ENCODE measurements at regions not wholly inside any gene's neighbourhood (a gene's known extent, or its start where the extent isn't known, plus 50 kb on each side); places are given as distances from the start of the nearest gene placed in this dataset.

DNA sequence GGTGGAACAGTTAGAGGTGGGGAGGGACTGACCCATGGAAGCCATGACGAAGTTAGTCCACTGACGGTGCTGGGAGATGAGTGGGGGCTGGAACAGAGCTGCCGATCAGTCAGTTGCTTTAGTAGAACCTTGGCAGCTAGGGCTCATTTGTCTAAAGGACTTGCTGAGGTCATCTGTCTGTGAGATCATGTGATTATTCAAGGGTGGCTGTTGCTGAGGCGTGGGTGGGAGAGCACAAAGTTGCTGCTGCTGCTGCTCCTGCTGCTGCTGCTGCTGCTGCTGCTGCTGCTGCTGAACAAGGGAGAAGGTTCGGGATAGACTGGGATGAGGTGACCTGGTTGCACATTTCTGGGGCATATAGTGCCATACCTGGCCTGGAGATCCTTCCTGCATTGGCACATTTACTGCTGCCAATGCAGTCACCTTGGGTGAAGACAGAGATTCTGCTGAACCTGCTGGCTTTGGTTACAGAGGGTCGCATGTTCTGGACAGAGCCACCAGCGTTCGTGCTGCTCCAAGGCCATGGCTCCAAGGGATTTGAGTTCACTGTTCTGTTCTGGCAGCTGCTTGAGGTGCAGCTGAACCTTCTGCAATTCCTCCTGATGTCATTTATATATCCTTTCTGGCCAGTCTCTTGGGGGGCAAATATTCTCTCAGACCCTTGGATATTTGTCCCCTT is 840.5 kb downstream of the HACE1 start:
- no peak for DNase-seq

DNA sequence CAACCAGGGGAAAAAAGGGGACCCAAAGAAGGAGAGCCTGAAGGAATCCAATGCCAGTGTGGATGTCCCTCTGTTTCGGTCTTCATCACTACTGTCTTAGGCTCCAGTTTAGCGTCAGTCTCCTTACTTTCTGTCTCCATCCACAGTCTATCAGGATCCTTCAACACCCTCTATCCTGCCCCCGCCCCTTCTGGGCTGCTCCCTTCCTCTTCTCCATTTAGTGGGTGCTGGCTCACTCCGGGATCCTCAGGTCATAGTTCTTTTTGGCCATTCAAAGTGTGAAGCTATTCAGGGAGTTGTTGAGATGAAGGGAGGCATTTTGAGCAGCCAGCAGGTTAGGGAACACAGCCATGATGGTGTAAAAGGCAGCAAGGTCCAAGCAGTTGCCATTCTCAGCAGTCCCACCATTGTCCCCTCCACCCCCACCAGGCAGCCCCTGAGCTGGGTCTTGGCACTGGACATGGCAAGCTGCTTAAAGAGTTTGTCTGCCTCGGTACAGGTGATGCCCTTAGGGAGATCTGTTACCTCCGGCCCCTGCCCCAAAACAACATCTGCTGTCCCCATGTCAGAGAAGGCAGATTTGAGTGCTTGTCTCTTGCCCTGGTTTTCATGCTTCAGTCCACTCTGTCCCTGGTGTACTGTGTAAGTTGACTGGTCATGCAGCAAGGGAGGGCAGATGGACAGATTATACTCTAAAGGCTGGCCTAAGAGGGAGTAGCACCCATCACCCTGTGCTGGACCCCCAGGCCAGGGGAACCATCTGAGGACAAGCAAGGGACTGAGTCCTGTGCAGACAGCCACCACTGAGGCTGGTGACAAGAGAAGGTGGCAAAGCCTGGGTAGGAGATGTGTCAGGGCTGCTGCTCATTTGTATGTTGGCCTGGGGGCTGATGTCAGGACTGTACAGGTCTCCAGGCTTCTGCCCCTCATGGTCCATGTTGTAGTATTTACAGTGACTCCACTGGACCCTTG is 842.0 kb downstream of the HACE1 start:
- no peak for DNase-seq

DNA sequence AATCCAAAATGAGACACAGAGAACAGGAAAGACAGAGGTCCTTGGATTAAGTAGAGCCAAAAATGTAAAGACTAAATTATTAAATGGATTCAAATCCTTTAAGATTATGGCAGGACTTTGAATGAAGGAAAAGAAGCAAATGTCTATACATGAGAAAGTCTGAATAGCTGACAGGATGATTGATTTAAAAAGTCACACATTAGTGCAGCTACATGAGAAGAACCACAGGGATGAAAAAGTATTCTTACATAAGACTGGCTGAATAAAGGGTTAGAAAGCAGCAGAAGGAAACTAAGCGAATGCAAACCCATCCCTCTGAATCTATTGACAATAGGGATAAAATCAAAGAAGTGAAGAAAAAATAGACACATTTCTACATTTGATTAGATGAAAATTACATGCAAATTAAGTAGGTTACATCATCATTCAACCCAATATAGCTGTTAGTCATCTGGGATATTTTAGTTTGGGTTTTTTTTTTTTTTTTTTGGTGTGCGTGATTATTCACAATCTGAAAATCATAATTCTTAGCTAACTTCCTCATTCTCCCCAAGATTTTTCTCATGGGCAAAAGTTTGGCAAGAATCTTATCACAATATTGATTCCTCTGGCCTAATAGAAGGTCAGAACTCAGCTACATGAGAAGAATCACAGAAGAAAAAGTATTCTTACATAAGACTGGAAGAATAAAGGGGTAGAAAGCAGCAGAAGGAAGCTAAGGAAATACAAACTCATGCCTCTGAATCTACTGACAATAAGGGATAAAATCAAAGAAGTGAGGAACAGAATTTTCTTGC is 845.4 kb downstream of the HACE1 start:
- peak; percentile 77 for DNase-seq

- DNase-seq: no peak
These were observed 846.3 kb downstream of the HACE1 start for GRCh38 chr6:104013312-104013971.

DNA sequence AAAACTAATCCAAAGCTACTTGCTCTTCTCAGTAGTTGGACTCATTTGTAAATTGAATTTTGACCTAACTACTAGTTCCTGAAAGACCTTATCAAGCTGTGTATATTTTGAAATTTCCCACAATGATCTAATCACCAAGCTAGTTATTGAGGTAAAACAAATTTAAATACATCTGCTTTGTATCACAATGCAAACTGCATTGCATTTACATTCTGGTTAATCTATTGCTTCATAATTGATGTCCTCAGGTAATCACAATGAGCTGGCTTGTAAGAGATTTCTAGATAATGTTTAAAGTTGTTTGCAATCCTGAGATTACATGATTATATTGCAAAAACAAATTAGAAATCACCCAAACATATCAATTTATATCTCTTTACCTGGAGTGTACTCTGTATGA is 848.8 kb downstream of the HACE1 start:
- no peak for DNase-seq

- no peak for DNase-seq
These were observed 855.8 kb downstream of the HACE1 start for GRCh38 chr6:104003803-104004516.

DNA sequence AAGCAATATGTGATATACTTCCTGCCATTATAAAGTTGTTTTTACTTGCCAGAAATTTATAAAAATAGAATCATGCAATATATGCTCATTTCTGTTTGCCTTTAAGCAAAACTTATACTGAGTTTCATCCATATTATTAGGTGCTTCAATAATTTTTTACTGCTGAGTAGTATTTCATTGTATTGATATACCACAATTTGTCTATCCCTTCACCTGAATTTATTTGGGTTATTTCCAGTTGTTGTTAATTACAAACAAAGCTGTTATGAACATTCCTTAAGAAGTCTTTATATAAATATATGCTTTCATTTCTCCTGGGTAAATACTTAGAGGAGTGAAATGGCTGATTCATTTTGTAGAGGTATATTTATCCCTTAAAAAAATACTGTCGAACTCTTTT is 864.1 kb downstream of the HACE1 start:
- no peak for DNase-seq

DNA sequence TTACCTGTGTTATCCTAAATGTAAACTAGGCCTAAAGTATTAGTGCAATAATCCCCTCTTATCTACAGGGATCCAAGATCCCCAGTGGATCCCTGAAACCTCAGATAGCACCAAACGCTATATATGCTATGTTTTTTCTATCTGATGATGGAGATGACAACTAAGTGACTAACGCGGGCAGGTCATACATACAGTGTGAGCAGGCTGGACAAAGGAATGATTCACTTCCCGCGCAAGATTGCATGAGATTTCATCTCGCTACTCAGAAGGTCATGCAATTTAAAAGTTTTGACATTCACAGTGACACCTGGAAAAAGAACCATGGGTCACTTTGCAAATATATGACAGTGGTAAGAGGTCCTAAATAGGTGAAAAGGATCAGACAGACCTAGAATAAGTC is 875.9 kb downstream of the HACE1 start:
- no peak for DNase-seq

GRCh38 chr6:103983011-103983410 is 876.7 kb downstream of the HACE1 start:
- no peak for DNase-seq

GRCh38 chr6:103982574-103982973 is 877.1 kb downstream of the HACE1 start:
- DNase-seq: no peak

DNA sequence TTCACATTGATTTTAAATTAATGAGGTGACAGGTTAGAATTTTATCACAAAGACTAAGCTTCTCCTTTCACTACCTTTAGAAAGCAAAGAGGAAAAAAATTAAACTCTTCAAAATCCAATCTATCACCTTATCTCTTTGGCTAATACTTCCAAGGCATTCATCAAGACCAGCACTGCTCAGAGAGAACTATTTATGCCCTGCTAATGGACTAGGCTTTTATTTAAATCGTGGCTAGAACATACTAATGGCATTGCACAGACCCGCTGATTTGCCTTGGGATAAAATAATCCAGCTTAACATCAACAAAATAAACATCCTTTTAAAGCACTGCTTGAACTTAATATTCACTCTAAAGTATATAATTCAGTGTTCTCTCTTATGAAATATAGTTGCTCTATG is 880.4 kb downstream of the HACE1 start:
- DNase-seq: no peak

DNA sequence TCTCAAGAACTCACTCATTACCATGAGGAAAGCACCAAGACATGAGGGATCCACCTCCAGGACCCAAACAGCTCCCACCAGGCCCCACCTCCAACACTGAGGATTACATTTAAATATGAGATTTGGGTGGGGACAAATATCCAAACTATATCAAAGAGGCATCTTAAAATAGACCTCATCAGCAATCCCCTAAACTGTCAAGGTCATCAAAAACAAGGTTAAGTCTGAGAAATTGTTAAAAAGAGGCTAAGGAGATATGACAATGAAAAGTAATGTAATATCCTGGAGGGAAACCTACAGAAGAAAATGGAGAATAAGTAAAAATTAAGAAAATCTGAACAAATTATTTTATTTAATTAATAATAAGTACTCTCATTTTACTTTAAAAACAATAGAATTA is 922.3 kb downstream of the HACE1 start:
- DNase-seq: no peak

- no peak for DNase-seq
These were observed 934.4 kb downstream of the HACE1 start for GRCh38 chr6:103925317-103925716.

DNA sequence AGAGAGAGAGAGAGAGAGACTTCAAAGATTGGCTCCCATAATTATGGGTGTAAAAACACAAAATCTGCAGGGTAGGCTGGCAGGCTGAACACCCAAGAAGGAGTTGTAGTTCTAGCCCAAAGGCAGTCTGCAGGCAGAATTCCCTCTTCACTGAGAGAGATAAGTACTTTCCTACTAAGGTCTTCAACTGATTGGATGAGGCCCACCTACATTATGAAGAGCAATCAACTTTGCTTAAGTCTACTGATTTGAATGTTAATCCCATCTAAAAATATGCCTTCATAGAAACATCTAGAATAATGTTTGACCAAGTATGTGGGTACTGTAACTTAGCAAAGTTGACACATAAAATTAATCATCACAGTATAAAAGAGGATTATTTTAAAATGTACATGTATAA is 949.7 kb downstream of the HACE1 start:
- no peak for DNase-seq

GRCh38 chr6:103908898-103909297 is 950.8 kb downstream of the HACE1 start:
- DNase-seq: no peak

GRCh38 chr6:103895136-103895535 is 964.6 kb downstream of the HACE1 start:
- no peak for DNase-seq

GRCh38 chr6:103893141-103893581 is 966.6 kb downstream of the HACE1 start:
- DNase-seq: no peak

DNA sequence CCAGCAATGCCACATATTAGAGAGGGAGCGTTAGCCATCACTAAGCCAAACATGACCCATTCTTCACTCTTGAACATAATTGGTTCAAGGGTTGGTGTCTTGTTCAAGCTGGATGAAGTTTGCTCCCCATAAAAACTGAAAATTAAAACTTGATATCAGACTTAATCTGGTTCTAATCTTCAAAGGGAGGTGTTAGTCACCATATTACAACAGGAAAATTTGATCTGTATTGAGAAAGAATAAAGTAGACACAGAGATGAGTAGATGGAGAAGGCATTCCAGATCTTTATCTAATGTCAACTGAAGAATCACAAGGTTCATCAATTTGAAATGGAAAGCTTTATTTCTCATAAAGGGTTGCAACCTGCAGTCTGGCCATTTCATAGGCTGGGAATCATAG is 972.8 kb downstream of the HACE1 start:
- no peak for DNase-seq

- no peak for DNase-seq
These were observed 974.3 kb downstream of the HACE1 start for GRCh38 chr6:103885446-103885845.

- DNase-seq: no peak
These were observed 979.9 kb downstream of the HACE1 start for GRCh38 chr6:103879800-103880199.

DNA sequence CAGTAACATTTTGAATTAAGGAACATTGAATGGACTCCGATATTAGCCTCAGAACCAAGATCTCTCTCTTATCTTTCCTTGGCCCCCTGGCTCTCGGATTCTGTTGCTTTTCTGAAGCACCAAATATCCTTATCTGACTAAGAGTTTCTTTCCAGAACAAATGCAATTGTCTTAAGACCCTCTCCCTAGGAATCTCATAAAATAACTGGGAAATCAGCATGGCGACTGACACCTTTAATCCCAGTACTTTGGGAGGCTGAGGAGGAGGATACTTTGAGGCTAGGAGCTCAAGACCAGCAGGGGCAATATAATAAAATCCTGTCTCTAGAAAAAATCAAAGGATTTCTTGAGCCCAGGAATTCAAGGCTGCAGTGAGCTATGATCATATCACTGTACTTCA is 984.5 kb downstream of the HACE1 start:
- no peak for DNase-seq

DNA sequence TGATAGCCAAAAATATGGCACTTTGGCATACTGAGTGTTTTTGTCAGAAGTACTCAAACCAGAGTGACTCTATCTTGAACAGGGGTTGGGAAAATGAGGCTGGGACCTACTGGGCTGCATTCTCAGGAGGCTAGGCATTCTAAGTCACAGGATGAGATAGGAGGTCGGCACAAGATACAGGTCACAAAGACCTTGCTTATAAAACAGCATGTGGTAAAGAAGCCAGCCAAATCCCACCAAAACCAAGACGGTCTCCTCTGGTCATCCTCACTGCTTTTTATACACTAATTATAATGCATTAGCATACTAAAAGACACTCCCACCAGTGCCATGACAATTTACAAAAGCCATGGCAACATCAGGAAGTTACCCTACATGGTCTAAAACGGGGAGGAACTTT is 985.1 kb downstream of the HACE1 start:
- no peak for DNase-seq

All from MV-4-11 (cell line).